ENCODE measurements at regions not wholly inside any gene's neighbourhood (a gene's known extent, or its start where the extent isn't known, plus 50 kb on each side); places are given as distances from the start of the nearest gene placed in this dataset.

GRCh38 chr3:144235489-144235888, 263.9 kb downstream of the DIPK2A start:
- no peaks in the 10 kb centered on the region for H3K36me3 ChIP-seq (replicated peaks in 1 of 2; ENCODE audit: control insufficient read depth in 1 of 2, insufficient read depth in 2 of 2, low read length in 2 of 2)
- TF ChIP-seq, protein P1, sequence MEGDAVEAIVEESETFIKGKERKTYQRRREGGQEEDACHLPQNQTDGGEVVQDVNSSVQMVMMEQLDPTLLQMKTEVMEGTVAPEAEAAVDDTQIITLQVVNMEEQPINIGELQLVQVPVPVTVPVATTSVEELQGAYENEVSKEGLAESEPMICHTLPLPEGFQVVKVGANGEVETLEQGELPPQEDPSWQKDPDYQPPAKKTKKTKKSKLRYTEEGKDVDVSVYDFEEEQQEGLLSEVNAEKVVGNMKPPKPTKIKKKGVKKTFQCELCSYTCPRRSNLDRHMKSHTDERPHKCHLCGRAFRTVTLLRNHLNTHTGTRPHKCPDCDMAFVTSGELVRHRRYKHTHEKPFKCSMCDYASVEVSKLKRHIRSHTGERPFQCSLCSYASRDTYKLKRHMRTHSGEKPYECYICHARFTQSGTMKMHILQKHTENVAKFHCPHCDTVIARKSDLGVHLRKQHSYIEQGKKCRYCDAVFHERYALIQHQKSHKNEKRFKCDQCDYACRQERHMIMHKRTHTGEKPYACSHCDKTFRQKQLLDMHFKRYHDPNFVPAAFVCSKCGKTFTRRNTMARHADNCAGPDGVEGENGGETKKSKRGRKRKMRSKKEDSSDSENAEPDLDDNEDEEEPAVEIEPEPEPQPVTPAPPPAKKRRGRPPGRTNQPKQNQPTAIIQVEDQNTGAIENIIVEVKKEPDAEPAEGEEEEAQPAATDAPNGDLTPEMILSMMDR (IDR thresholded peaks at IDR 0.05) = no peak
- no peaks in the 10 kb centered on the region for H3K79me2 ChIP-seq (ENCODE audit: insufficient read depth, low read length)
- H3K9ac ChIP-seq (ENCODE audit: insufficient read depth, low read length, poor library complexity, severe bottlenecking) = no peak overlapping the region
- H4K20me1 ChIP-seq (ENCODE audit: insufficient read depth, low read length) = no peaks in the 10 kb centered on the region
- intact Hi-C loops (cut with micrococcal nuclease) = no loop called here
- H3K9me3 ChIP-seq (replicated peaks in 1 of 2; ENCODE audit: control insufficient read depth in 1 of 2, insufficient read depth in 1 of 2, low read length in 2 of 2) = no peaks in the 10 kb centered on the region
- no peaks in the 10 kb centered on the region for H3K36me3 Mint-ChIP-seq
- no peak for DNase-seq
- no peak overlapping the region for H3K4me3 ChIP-seq (replicated peaks in 1 of 3; ENCODE audit: low read depth in 2 of 3, low read length in 3 of 3)
- no peak overlapping the region for H3K4me2 ChIP-seq (replicated peaks; ENCODE audit: extremely low read depth, low read length, poor library complexity, severe bottlenecking)
- peaks cover 0 to 5% (median 3%) of the 10 kb centered on the region in 7 donors for H3K9me3 Mint-ChIP-seq
- no peak overlapping the region for H3K4me3 Mint-ChIP-seq
- peaks cover 0 to 5% (median 3%) of the 10 kb centered on the region in 3 donors for H3K27me3 Mint-ChIP-seq (ENCODE audit: low read depth in 3 of 3)
- no peaks in the 10 kb centered on the region for H3K4me1 ChIP-seq (ENCODE audit: control insufficient read depth in 1 of 2, insufficient read depth in 2 of 2, low read length in 2 of 2)
- H3K27me3 ChIP-seq (ENCODE audit: control insufficient read depth in 2 of 2, insufficient read depth in 2 of 2, low read length in 2 of 2) = no peaks in the 10 kb centered on the region
- WGBS (ENCODE audit: insufficient coverage) = 80% methylated on average over 1 of the region's 2 CpGs
- H3K27ac ChIP-seq (ENCODE audit: low read depth in 1 of 2, low read length in 2 of 2) = no peak overlapping the region
- H3K4me1 Mint-ChIP-seq = no peaks in the 10 kb centered on the region
- no peak overlapping the region for H2AFZ ChIP-seq (ENCODE audit: insufficient read depth, low read depth, low read length, poor library complexity, severe bottlenecking)
- H3K27ac Mint-ChIP-seq = no peak overlapping the region

DNA sequence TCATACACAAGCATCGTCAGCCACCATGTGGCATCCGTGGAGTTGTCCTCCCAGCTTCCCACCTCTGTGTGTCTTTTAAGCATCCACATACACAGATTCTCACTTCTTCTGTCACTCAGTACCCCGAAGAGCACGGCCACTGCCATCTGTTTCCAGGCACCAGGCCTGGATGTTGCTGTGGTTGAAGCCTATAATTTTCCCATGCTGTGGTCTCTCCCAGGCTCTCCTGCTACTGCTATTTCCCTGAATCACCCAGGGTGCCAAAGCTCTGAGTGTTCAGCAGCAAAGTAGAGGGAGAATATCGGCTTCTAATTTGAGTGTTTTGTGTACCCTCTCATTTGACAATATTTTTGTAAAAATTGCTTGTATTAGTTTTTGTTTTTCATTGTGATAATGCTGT, 265.7 kb downstream of the DIPK2A start:
- H3K9ac ChIP-seq (ENCODE audit: insufficient read depth, low read length, poor library complexity, severe bottlenecking) = no peak overlapping the region
- 100% methylated on average over 2 of the region's 5 CpGs for WGBS (ENCODE audit: insufficient coverage)
- no peaks in the 10 kb centered on the region for H3K36me3 Mint-ChIP-seq
- peaks cover 0 to 5% (median 3%) of the 10 kb centered on the region in 3 donors for H3K27me3 Mint-ChIP-seq (ENCODE audit: low read depth in 3 of 3)
- no peaks in the 10 kb centered on the region for H3K4me1 ChIP-seq (ENCODE audit: control insufficient read depth in 1 of 2, insufficient read depth in 2 of 2, low read length in 2 of 2)
- no peak overlapping the region for H3K27ac Mint-ChIP-seq
- no peak overlapping the region for H3K27ac ChIP-seq (ENCODE audit: low read depth in 1 of 2, low read length in 2 of 2)
- no peak for DNase-seq
- intact Hi-C loops (cut with micrococcal nuclease) = no loop called here
- no peaks in the 10 kb centered on the region for H3K79me2 ChIP-seq (ENCODE audit: insufficient read depth, low read length)
- TF ChIP-seq, protein P1 (IDR thresholded peaks at IDR 0.05) = no peak
- H3K36me3 ChIP-seq (replicated peaks in 1 of 2; ENCODE audit: control insufficient read depth in 1 of 2, insufficient read depth in 2 of 2, low read length in 2 of 2) = no peaks in the 10 kb centered on the region
- H3K4me3 Mint-ChIP-seq = peak overlapping the region in 1 of 2 donors; percentile 46
- no peak overlapping the region for H3K4me2 ChIP-seq (replicated peaks; ENCODE audit: extremely low read depth, low read length, poor library complexity, severe bottlenecking)
- H4K20me1 ChIP-seq (ENCODE audit: insufficient read depth, low read length) = no peaks in the 10 kb centered on the region
- H2AFZ ChIP-seq (ENCODE audit: insufficient read depth, low read depth, low read length, poor library complexity, severe bottlenecking) = no peak overlapping the region
- no peaks in the 10 kb centered on the region for H3K9me3 ChIP-seq (replicated peaks in 1 of 2; ENCODE audit: control insufficient read depth in 1 of 2, insufficient read depth in 1 of 2, low read length in 2 of 2)
- H3K4me1 Mint-ChIP-seq = no peaks in the 10 kb centered on the region
- H3K9me3 Mint-ChIP-seq = peaks cover 0 to 5% (median 0%) of the 10 kb centered on the region in 7 donors
- no peak overlapping the region for H3K4me3 ChIP-seq (replicated peaks in 1 of 3; ENCODE audit: low read depth in 2 of 3, low read length in 3 of 3)
- no peaks in the 10 kb centered on the region for H3K27me3 ChIP-seq (ENCODE audit: control insufficient read depth in 2 of 2, insufficient read depth in 2 of 2, low read length in 2 of 2)

Measured in CD14-positive monocyte (primary cell).